Prostate gland (tissue), 2 donors: ENCODE measurements at regions not wholly inside any gene's neighbourhood (a gene's known extent, or its start where the extent isn't known, plus 50 kb on each side); places are given as distances from the start of the nearest gene placed in this dataset.

Source experiments
- CTCF ChIP-seq, 4 experiments: fragments of 200-600 bp in 2 of 4; fragments of 450-650 bp in 2 of 4; sonication (generic) in 2 of 4; IDR thresholded peaks; 1 replicate in 3 of 4; 2 replicates in 1 of 4; pipeline ENCODE4 v1.5.1; 2016 to 2019; ENCODE audit warnings: antibody characterized with exemption in 4 of 4, mild to moderate bottlenecking in 2 of 4, moderate library complexity in 2 of 4
- POLR2A ChIP-seq: fragments of 450-650 bp; IDR thresholded peaks from one replicate; pipeline ENCODE4 v1.6.1; 2016; ENCODE audit warnings: antibody characterized with exemption, mild to moderate bottlenecking

GRCh38 chr4:3704669-3705068, 61.5 kb upstream of the ADRA2C start:
- TF ChIP-seq CTCF (IDR thresholded peaks at IDR 0.05) = no peak
- TF ChIP-seq POLR2A = no peak
